Heart right ventricle (tissue), 16 donors: ENCODE measurements at regions not wholly inside any gene's neighbourhood (a gene's known extent, or its start where the extent isn't known, plus 50 kb on each side); places are given as distances from the start of the nearest gene placed in this dataset.
A peak's percentile ranks its signal among the peaks of the same experiment; 100 is the strongest.

Experiments used
- ATAC-seq, 8 donors: fragments of 200-7000 bp; cut with Tn5 transposase; one replicate each; pipeline ENCODE4 v1.9.1; 2020; ENCODE audit warnings: mild to moderate bottlenecking in 8 of 8, moderate library complexity in 8 of 8, moderate number of reproducible peaks in 1 of 8
- DNase-seq, 2 donors: peaks; one replicate each; pipeline ENCODE4 v3.0.0-alpha.2; 2020
- H3K27ac ChIP-seq, 10 donors: fragments of 200-600 bp; sonication (generic) in 2 of 10; one replicate each; pipeline versions ENCODE4 v1.5.0 to v1.8.0; 2020 to 2022; ENCODE audit warnings: mild to moderate bottlenecking in 3 of 10
- H3K27me3 ChIP-seq, 7 donors: fragments of 200-600 bp; one replicate each; pipeline ENCODE4 v1.8.0; 2021 to 2022; ENCODE audit warnings: mild to moderate bottlenecking in 2 of 7
- H3K36me3 ChIP-seq, 9 donors: fragments of 200-600 bp; sonication (generic) in 1 of 9; one replicate each; pipeline versions ENCODE4 v1.5.0 to v1.8.0; 2020 to 2022; ENCODE audit warnings: mild to moderate bottlenecking in 2 of 9
- H3K4me1 ChIP-seq, 9 donors: fragments of 200-600 bp; sonication (generic) in 1 of 9; one replicate each; pipeline versions ENCODE4 v1.5.0 to v1.8.0; 2020 to 2022; ENCODE audit warnings: mild to moderate bottlenecking in 4 of 9
- H3K4me3 ChIP-seq, 10 donors: fragments of 200-600 bp; sonication (generic) in 2 of 10; one replicate each; pipeline versions ENCODE4 v1.5.0 to v1.8.0; 2020 to 2022; ENCODE audit warnings: mild to moderate bottlenecking in 7 of 10, moderate library complexity in 2 of 10
- H3K9me3 ChIP-seq, 11 donors: fragments of 200-600 bp in 10 of 11; sonication (generic) in 2 of 11; one replicate each; pipeline versions ENCODE4 v1.5.0 to v1.8.0; 2013 to 2022; ENCODE audit warnings: mild to moderate bottlenecking in 2 of 11, control low read depth in 1 of 11, moderate library complexity in 1 of 11
- WGBS, 2 donors: extraction: QIAGEN DNeasy Blood & Tissue Kit; methylation state at CpG; one replicate each; pipeline ENCODE4 v1.1.7; 2013; ENCODE audit warnings: inconsistent platforms in 1 of 2; 5-methylcytosine and 5-hydroxymethylcytosine counted together
- intact Hi-C, 10 donors: fragments of 100-400 bp; cut with DNase I; formaldehyde crosslinking; loops; one replicate each; pipeline versions ENCODE4 v1.11.1 to v1.14.2; 2022
- TF ChIP-seq, protein P1 (sequence below), 9 donors: fragments of 200-600 bp; sonication (generic) in 2 of 9; IDR thresholded peaks; one replicate each; pipeline versions ENCODE4 v1.5.0 to v1.8.0; 2021 to 2022; ENCODE audit warnings: antibody characterized with exemption in 9 of 9, mild to moderate bottlenecking in 5 of 9, moderate library complexity in 1 of 9
- donor health status: Arrhythmogenic right ventricular cardiomyopathy.
- donor health status: ischemic (EF 13 %, LVEDD 7.1; RV severe dilation, severe dysfunction).
- donor health status: healthy with polysubstance abuse.
- donor health status: DM: no; HTN: yes; CAD: no.
- donor health status: DM: no; HTN: no; CAD: no.
- donor health status: ischemic (EF 25% LVEDD 6.9; RV normal size, moderate dysfunction).
- donor health status: ischemic (EF 25% LVEDD 5.7; RV mildly dilated, moderate dysfunction).
- donor health status: healthy.
- donor health status: DM: yes; HTN: yes; CAD: no.
- donor health status: Ischemic cardiomyopathy.
- donor health status: ischemic (EF 35%, LVEDD 5.7; RV mildly dilated, moderate dysfunction).
- donor health status: nonischemic (EF 11% LVEDD 7.7; RV severe dilation, severe dysfunction).
- donor health status: DM: yes; HTN: yes; CAD: no.
- donor health status: PGD.
- donor health status: ischemic (EF 29% LVEDD 5.4; RV normal size, mild dysfunction).
- donor health status: nonischemic (EF 23%, LVEDD 6.1; RV moderate dilation, normal function).

DNA sequence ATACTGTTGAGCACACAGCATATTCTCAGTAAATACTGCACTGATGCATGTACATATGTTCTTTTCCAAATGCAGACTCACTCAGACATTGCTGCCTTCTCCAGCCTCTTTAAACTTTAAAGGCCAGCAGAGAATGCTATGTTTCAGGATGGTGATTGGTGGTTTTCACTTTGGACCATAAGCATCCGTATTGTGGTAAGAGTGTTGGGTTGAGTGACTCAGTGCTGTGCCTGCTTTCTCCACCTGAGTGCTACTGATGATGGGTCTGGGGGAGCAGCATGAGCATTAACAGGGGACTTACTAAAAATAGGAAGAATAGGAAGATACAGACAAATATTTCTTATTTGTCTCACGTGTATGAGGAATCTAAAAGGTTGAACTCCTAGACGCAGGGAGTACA is 56.3 kb upstream of the ZNF92 start:
- no peaks in the 10 kb centered on the region for H3K9me3 ChIP-seq
- H3K4me3 ChIP-seq, result no peak overlapping the region
- ATAC-seq (no peak), DNase-seq (no peak)
- peaks cover 0 to 7% (median 0%) of the 10 kb centered on the region in 7 donors for H3K27me3 ChIP-seq
- 85 to 92% methylated on average over 3 of the region's 3 CpGs for WGBS, 2 donors
- intact Hi-C loops, result no loop called here
- no peaks in the 10 kb centered on the region for H3K4me1 ChIP-seq
- no peak overlapping the region for H3K27ac ChIP-seq
- no peaks in the 10 kb centered on the region for H3K36me3 ChIP-seq
- TF ChIP-seq, protein P1, sequence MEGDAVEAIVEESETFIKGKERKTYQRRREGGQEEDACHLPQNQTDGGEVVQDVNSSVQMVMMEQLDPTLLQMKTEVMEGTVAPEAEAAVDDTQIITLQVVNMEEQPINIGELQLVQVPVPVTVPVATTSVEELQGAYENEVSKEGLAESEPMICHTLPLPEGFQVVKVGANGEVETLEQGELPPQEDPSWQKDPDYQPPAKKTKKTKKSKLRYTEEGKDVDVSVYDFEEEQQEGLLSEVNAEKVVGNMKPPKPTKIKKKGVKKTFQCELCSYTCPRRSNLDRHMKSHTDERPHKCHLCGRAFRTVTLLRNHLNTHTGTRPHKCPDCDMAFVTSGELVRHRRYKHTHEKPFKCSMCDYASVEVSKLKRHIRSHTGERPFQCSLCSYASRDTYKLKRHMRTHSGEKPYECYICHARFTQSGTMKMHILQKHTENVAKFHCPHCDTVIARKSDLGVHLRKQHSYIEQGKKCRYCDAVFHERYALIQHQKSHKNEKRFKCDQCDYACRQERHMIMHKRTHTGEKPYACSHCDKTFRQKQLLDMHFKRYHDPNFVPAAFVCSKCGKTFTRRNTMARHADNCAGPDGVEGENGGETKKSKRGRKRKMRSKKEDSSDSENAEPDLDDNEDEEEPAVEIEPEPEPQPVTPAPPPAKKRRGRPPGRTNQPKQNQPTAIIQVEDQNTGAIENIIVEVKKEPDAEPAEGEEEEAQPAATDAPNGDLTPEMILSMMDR (IDR thresholded peaks at IDR 0.05), result no peak

DNA sequence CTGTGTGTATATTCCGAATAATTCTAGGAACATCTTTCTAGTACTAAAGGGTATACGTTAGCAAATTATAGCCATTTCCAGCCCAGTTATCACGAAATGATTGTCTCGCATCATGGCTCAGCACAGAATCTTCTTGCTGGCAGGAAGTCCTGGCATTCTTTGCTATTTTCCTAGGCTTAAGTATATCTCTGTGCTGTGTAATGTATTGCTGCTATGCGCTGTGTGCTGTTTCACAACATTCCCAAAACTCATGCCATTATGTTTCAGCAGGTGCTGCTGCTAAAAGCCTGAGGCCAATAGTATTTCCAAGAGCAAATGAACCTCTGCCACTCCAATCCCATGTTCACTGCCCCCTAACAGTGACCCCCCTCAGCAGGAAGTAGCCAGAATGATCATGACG is 62.9 kb upstream of the ZNF92 start:
- Histone ChIP-seq H3K9me3 (no peaks in the 10 kb centered on the region), H3K4me3 (no peak overlapping the region), H3K27me3 (peaks cover 0 to 17% (median 9%) of the 10 kb centered on the region in 7 donors), H3K4me1 (no peaks in the 10 kb centered on the region), H3K36me3 (no peaks in the 10 kb centered on the region), H3K27ac (no peak overlapping the region)
- ATAC-seq (no peak), DNase-seq (no peak)
- WGBS, 2 donors, result 71 to 76% methylated on average over 6 of the region's 6 CpGs
- TF ChIP-seq, protein P1 (IDR thresholded peaks at IDR 0.05), result no peak
- intact Hi-C loops, result no loop called here

DNA sequence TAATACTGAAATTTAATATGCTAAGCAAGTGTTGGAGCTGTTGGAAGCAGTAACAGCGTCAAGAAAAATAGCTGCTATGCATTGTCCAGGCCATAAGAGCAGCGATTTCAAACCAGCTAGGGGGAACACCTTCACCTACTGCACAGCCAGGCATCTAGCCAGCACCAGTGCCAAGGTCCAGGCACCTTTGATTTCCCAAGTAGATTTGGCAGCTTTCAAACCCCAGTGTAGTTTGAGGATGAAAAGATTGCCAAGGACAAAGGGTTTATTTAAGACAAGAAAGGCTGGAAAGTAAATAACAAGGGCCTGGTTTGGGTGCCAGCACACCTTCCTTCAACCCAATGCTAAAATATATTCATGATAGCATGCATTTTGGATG is 65.4 kb upstream of the ZNF92 start:
- intact Hi-C loops, result loop anchor here in 7 of 10 donors (2.0 to 10.0 kb wide), 4 partner anchors 57 to 357 kb away; no protein-coding TSS in a partner anchor
- DNase-seq (no peak), ATAC-seq (no peak)
- Histone ChIP-seq H3K27ac (no peak overlapping the region), H3K36me3 (no peaks in the 10 kb centered on the region), H3K4me1 (no peaks in the 10 kb centered on the region), H3K4me3 (no peak overlapping the region), H3K9me3 (no peaks in the 10 kb centered on the region), H3K27me3 (peaks cover 0 to 21% (median 9%) of the 10 kb centered on the region in 7 donors)
- TF ChIP-seq, protein P1 (IDR thresholded peaks at IDR 0.05), result no peak
- 79 to 89% methylated on average over 2 of the region's 2 CpGs for WGBS, 2 donors

DNA sequence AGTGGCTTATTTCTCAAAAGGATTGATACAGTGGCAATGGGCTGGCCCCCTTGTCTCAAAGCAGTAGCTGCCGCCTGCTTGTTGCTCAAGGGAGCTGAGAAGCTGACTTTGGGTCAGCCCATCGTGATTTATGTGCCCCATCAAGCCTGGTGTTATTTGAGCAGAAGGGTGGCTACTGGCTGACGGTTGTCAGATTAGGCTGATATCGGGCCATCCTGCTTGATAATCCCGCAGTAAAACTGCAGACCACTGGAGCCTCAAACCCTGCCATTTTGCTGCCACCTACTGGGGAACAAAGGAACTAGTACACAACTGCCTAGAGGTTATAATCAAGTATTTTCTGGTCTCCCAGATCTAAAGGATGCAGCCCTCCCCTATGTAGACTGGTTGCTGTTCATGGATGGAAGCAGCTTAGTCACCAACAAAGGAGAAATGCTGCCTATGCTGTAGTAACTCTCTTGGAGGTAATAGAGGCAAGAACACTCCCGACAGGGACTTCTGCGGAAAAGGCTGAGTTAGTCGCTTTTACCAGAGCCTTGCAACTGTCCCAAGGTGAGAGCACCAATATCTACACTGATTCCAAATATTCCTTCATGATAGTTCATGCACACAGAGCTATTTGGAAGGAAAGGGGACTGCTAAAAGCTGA is 65.9 kb upstream of the ZNF92 start:
- TF ChIP-seq, protein P1 (IDR thresholded peaks at IDR 0.05), result peak; percentile 58 to 91 (median 83)
- H3K27ac ChIP-seq, result no peak overlapping the region
- 45 to 46% methylated on average over 8 of the region's 8 CpGs for WGBS, 2 donors
- intact Hi-C loops, result loop anchor here in 9 of 10 donors (2.0 to 10.0 kb wide), 5 partner anchors 57 to 357 kb away; no protein-coding TSS in a partner anchor
- H3K4me3 ChIP-seq, result no peak overlapping the region
- H3K27me3 ChIP-seq, result peaks cover 0 to 21% (median 9%) of the 10 kb centered on the region in 7 donors
- no peaks in the 10 kb centered on the region for H3K36me3 ChIP-seq
- DNase-seq (peak in 1 of 2 donors; percentile 28), ATAC-seq (peak in 7 of 8 donors; percentile 51 to 72 (median 67))
- no peaks in the 10 kb centered on the region for H3K9me3 ChIP-seq
- no peaks in the 10 kb centered on the region for H3K4me1 ChIP-seq
